ENCODE measurements at regions not wholly inside any gene's neighbourhood (a gene's known extent, or its start where the extent isn't known, plus 50 kb on each side); places are given as distances from the start of the nearest gene placed in this dataset.

GRCh38 chr1:113326976-113327375 is 63.3 kb upstream of the MAGI3 start:
- 100% methylated on average over 2 of the region's 2 CpGs for WGBS, 2 donors
- Histone ChIP-seq H3K4me3 (replicated peaks in 1 of 3) (no peak overlapping the region), H3K27me3 (no peaks in the 10 kb centered on the region), H3K9me3 (no peaks in the 10 kb centered on the region), H3K36me3 (no peaks in the 10 kb centered on the region), H3K27ac (no peak overlapping the region), H3K4me1 (no peaks in the 10 kb centered on the region)
- TF ChIP-seq POLR2A (IDR thresholded peaks at IDR 0.05): no peak
- no peak for DNase-seq
- intact Hi-C loops (cut with DNase I): no loop called here

DNA sequence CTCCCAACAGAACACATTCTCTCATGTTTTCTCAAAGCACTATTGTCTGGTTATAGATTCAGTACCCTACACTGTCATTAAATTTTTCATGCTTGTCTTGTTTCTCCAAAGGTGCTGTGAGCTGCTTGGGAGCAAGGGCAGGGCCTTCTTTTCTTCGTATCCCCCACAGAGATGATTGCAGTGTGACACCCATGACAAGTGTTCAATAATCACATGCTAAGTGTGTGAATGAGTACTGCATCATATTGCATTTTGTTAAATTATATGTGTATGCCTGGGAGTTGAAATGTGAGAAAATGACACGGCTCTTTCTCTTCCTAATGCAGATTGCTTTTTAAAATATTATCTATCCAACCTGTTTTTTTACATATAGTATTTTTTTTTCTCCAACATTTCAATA is 57.3 kb upstream of the MAGI3 start:
- Histone ChIP-seq H3K27ac (no peak overlapping the region), H3K4me3 (replicated peaks in 1 of 3) (no peak overlapping the region), H3K9me3 (no peaks in the 10 kb centered on the region), H3K4me1 (no peaks in the 10 kb centered on the region), H3K27me3 (no peaks in the 10 kb centered on the region), H3K36me3 (no peaks in the 10 kb centered on the region)
- WGBS, 2 donors: 85% methylated on average over 2 of the region's 2 CpGs
- no peak for DNase-seq
- intact Hi-C loops (cut with DNase I): no loop called here
- no peak for TF ChIP-seq POLR2A (IDR thresholded peaks at IDR 0.05)
- TF ChIP-seq, protein P1, sequence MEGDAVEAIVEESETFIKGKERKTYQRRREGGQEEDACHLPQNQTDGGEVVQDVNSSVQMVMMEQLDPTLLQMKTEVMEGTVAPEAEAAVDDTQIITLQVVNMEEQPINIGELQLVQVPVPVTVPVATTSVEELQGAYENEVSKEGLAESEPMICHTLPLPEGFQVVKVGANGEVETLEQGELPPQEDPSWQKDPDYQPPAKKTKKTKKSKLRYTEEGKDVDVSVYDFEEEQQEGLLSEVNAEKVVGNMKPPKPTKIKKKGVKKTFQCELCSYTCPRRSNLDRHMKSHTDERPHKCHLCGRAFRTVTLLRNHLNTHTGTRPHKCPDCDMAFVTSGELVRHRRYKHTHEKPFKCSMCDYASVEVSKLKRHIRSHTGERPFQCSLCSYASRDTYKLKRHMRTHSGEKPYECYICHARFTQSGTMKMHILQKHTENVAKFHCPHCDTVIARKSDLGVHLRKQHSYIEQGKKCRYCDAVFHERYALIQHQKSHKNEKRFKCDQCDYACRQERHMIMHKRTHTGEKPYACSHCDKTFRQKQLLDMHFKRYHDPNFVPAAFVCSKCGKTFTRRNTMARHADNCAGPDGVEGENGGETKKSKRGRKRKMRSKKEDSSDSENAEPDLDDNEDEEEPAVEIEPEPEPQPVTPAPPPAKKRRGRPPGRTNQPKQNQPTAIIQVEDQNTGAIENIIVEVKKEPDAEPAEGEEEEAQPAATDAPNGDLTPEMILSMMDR (IDR thresholded peaks at IDR 0.05): no peak

DNA sequence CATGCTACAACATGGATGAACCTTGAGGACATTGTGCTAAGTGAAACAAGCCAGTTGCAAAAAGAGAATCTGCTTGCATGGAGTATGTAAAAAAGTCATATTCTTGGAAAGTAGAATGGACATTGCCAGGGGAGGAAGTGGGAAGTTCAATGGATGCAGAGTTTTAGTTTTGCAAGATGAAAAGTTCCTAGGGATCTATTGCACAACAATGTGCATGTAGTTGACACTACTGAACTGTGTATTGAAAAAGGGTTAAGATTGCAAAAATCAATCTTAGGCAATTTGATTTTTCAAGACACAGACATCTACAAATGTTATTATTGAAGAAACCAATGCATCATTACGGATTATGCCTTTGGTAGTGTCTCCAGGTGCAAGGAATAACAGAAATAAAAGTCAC is 50.3 kb upstream of the MAGI3 start:
- no peak for DNase-seq
- Histone ChIP-seq H3K36me3 (no peaks in the 10 kb centered on the region), H3K27me3 (no peaks in the 10 kb centered on the region), H3K27ac (no peak overlapping the region), H3K4me1 (no peaks in the 10 kb centered on the region), H3K9me3 (no peaks in the 10 kb centered on the region), H3K4me3 (replicated peaks in 1 of 3) (no peak overlapping the region)
- TF ChIP-seq, protein P1 (IDR thresholded peaks at IDR 0.05): no peak
- no peak for TF ChIP-seq POLR2A (IDR thresholded peaks at IDR 0.05)
- WGBS, 2 donors: 82 to 88% methylated on average over 1 of the region's 1 CpG
- intact Hi-C loops (cut with DNase I): no loop called here

All from thyroid gland (tissue), 4 donors.